Fibroblast of lung (primary cell): ENCODE measurements at regions not wholly inside any gene's neighbourhood (a gene's known extent, or its start where the extent isn't known, plus 50 kb on each side); places are given as distances from the start of the nearest gene placed in this dataset.

Source experiments
- DNase-seq, 2 donors: peaks; one replicate each; pipeline versions ENCODE4 v3.0.0 to v3.0.0-alpha.2; 2010; ENCODE audit warnings: low read depth in 2 of 2
- H2AFZ ChIP-seq: 2 replicates; pipeline ENCODE4 v1.5.1; 2012; ENCODE audit warnings: low read length, control low read depth, inconsistent platforms
- H3K27ac ChIP-seq: 2 replicates; pipeline ENCODE4 v1.5.1; 2011; ENCODE audit warnings: low read length, control low read depth; ENCODE audit not compliant: insufficient read depth
- H3K27me3 ChIP-seq: 2 replicates; pipeline ENCODE4 v1.5.1; 2011; ENCODE audit warnings: mild to moderate bottlenecking, low read length; ENCODE audit not compliant: control insufficient read depth, insufficient read depth
- H3K36me3 ChIP-seq: 2 replicates; pipeline ENCODE4 v1.5.1; 2011; ENCODE audit warnings: low read length; ENCODE audit not compliant: control insufficient read depth, insufficient read depth
- H3K4me1 ChIP-seq: 2 replicates; pipeline ENCODE4 v1.5.1; 2011; ENCODE audit warnings: low read length; ENCODE audit not compliant: control insufficient read depth, insufficient read depth; ENCODE audit errors: extremely low read depth
- H3K4me2 ChIP-seq: 2 replicates; pipeline ENCODE4 v1.5.1; 2011; ENCODE audit warnings: low read length, control low read depth; ENCODE audit not compliant: insufficient read depth; ENCODE audit errors: extremely low read depth
- H3K4me3 ChIP-seq, 4 experiments: fragments of 200-600 bp in 1 of 4; sonication (generic) in 1 of 4; replicated peaks in 1 of 4; 2 replicates each; pipeline ENCODE4 v1.5.1; 2011 to 2016; ENCODE audit warnings: low read length in 4 of 4, low read depth in 3 of 4, mild to moderate bottlenecking in 3 of 4, control low read depth in 2 of 4, inconsistent platforms in 1 of 4, mixed read lengths in 1 of 4; ENCODE audit not compliant: insufficient read depth in 1 of 4; ENCODE audit errors: control extremely low read depth in 1 of 4
- H3K79me2 ChIP-seq: 2 replicates; pipeline ENCODE4 v1.5.1; 2012; ENCODE audit warnings: mild to moderate bottlenecking, low read length, inconsistent platforms; ENCODE audit not compliant: control insufficient read depth, insufficient read depth
- H3K9ac ChIP-seq: 2 replicates; pipeline ENCODE4 v1.5.1; 2011; ENCODE audit warnings: mild to moderate bottlenecking, low read length, control low read depth; ENCODE audit not compliant: insufficient read depth
- H3K9me3 ChIP-seq: 2 replicates; pipeline ENCODE4 v1.5.1; 2012; ENCODE audit warnings: low read depth, low read length; ENCODE audit not compliant: control insufficient read depth, insufficient read depth
- H4K20me1 ChIP-seq: 2 replicates; pipeline ENCODE4 v1.5.1; 2011; ENCODE audit warnings: low read length; ENCODE audit not compliant: control insufficient read depth, insufficient read depth; ENCODE audit errors: extremely low read depth
- CTCF ChIP-seq, 2 donors: IDR thresholded peaks in 1 of 2; conservative IDR thresholded peaks in 1 of 2; 1 replicate in 1 of 2; 2 replicates in 1 of 2; pipeline ENCODE4 v1.5.1; 2011 to 2012; ENCODE audit warnings: low read length in 2 of 2, control low read depth in 1 of 2, inconsistent platforms in 1 of 2, low read depth in 1 of 2, mild to moderate bottlenecking in 1 of 2
- EZH2 ChIP-seq: IDR thresholded peaks from 2 replicates; pipeline ENCODE4 v1.5.1; 2012; ENCODE audit warnings: low read length, control low read depth, mild to moderate bottlenecking; ENCODE audit errors: missing control alignments

- H3K4me2 ChIP-seq = no peak overlapping the region
- H3K79me2 ChIP-seq = no peaks in the 10 kb centered on the region
- no peak for DNase-seq
- H2AFZ ChIP-seq = no peak overlapping the region
- H3K27me3 ChIP-seq = peaks cover 2% of the 10 kb centered on the region
- peaks cover 3% of the 10 kb centered on the region for H3K4me1 ChIP-seq
- no peak overlapping the region for H3K9ac ChIP-seq
- no peaks in the 10 kb centered on the region for H3K36me3 ChIP-seq
- H3K9me3 ChIP-seq = no peaks in the 10 kb centered on the region
- H3K27ac ChIP-seq = no peak overlapping the region
- TF ChIP-seq EZH2 (no peak), CTCF (conservative IDR thresholded peaks at IDR 0.05 in 1 of 2, IDR thresholded peaks at IDR 0.05 in 1 of 2; ENCODE audit: low read depth in 1 of 2, low read length in 2 of 2) (no peak)
- H3K4me3 ChIP-seq = no peak overlapping the region
- H4K20me1 ChIP-seq = no peaks in the 10 kb centered on the region
These were observed 108.5 kb upstream of the NXT1 start for GRCh38 chr20:23242104-23242503.

DNA sequence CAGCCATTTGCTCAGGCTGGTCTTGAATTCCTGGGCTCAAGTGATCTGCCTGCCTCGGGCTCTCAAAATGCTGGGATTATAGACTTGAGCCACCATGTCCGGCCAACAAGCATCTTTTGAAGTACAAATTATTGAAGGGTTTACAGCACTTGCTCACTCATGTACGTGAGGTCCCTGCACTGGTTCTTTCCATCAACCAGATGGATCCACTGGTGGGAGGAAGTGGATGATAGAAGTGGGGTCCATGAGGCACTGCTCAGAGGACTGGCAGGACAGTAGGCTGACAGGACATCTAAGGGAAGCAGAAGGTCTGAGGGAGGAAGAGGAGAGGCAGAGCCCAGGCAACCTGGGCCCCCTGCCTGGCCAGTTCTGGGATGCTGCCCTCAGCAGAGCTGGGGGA lies 109.2 kb upstream of the NXT1 start:
- no peak overlapping the region for H3K4me3 ChIP-seq
- no peak overlapping the region for H3K27ac ChIP-seq
- H3K36me3 ChIP-seq = no peaks in the 10 kb centered on the region
- no peak overlapping the region for H2AFZ ChIP-seq
- no peaks in the 10 kb centered on the region for H3K9me3 ChIP-seq
- H3K4me1 ChIP-seq = peaks cover 3% of the 10 kb centered on the region
- H3K9ac ChIP-seq = no peak overlapping the region
- H3K27me3 ChIP-seq = peaks cover 2% of the 10 kb centered on the region
- DNase-seq = no peak
- H3K79me2 ChIP-seq = no peaks in the 10 kb centered on the region
- no peak overlapping the region for H3K4me2 ChIP-seq
- H4K20me1 ChIP-seq = no peaks in the 10 kb centered on the region
- TF ChIP-seq EZH2 (no peak), CTCF (conservative IDR thresholded peaks at IDR 0.05 in 1 of 2, IDR thresholded peaks at IDR 0.05 in 1 of 2; ENCODE audit: low read depth in 1 of 2, low read length in 2 of 2) (no peak)

DNA sequence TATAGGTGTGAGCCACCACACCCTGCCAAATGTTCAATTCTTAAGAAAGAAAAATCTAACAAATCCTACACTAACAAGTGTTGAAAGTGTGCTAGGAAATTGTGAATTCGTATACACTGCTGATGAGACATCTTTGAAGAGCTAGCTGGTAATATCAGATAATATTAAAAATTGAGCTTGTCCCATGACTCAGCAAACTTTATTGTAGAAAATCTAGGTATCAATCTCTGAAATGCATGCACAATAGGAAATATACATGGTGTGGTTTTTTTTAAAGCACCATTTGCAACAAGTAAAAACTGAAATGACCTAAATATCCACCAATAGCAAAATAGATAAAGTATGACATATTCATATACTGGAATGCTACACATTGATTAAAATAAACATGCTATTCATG lies 110.1 kb upstream of the NXT1 start:
- no peak overlapping the region for H3K4me2 ChIP-seq
- H3K4me3 ChIP-seq = no peak overlapping the region
- no peak overlapping the region for H2AFZ ChIP-seq
- DNase-seq = no peak
- no peaks in the 10 kb centered on the region for H3K79me2 ChIP-seq
- H3K9ac ChIP-seq = no peak overlapping the region
- H3K36me3 ChIP-seq = no peaks in the 10 kb centered on the region
- H4K20me1 ChIP-seq = no peaks in the 10 kb centered on the region
- H3K9me3 ChIP-seq = no peaks in the 10 kb centered on the region
- no peak for TF ChIP-seq EZH2
- no peak overlapping the region for H3K27ac ChIP-seq
- H3K4me1 ChIP-seq = peaks cover 3% of the 10 kb centered on the region
- H3K27me3 ChIP-seq = peaks cover 2% of the 10 kb centered on the region

- H4K20me1 ChIP-seq = no peaks in the 10 kb centered on the region
- H3K4me2 ChIP-seq = no peak overlapping the region
- peaks cover 9% of the 10 kb centered on the region for H3K4me1 ChIP-seq
- H3K27ac ChIP-seq = no peak overlapping the region
- H3K9me3 ChIP-seq = no peaks in the 10 kb centered on the region
- no peak overlapping the region for H3K9ac ChIP-seq
- H3K27me3 ChIP-seq = peaks cover 2% of the 10 kb centered on the region
- no peaks in the 10 kb centered on the region for H3K36me3 ChIP-seq
- DNase-seq = no peak
- H3K79me2 ChIP-seq = no peaks in the 10 kb centered on the region
- TF ChIP-seq CTCF (conservative IDR thresholded peaks at IDR 0.05 in 1 of 2, IDR thresholded peaks at IDR 0.05 in 1 of 2; ENCODE audit: low read depth in 1 of 2, low read length in 2 of 2) = no peak
- no peak for TF ChIP-seq EZH2
- no peak overlapping the region for H2AFZ ChIP-seq
- H3K4me3 ChIP-seq = no peak overlapping the region
These were observed 113.4 kb upstream of the NXT1 start for GRCh38 chr20:23237201-23237600.
